Stimulated activated CD8-positive, alpha-beta memory T cell treated with anti-CD3 and anti-CD28 coated beads, Interleukin-7, amount 100 ng/mL, for 24 hours (primary cell): ENCODE measurements at regions not wholly inside any gene's neighbourhood (a gene's known extent, or its start where the extent isn't known, plus 50 kb on each side); places are given as distances from the start of the nearest gene placed in this dataset.
"Not testable (repeated sequence)": the region's sequence is repeated elsewhere in the genome, so short reads cannot be mapped to it uniquely, and the experiment has no call there.

Experiments
- DNase-seq: peaks from one replicate; pipeline ENCODE4 v3.0.0-alpha.2; 2020; ENCODE audit warnings: low read depth

DNA sequence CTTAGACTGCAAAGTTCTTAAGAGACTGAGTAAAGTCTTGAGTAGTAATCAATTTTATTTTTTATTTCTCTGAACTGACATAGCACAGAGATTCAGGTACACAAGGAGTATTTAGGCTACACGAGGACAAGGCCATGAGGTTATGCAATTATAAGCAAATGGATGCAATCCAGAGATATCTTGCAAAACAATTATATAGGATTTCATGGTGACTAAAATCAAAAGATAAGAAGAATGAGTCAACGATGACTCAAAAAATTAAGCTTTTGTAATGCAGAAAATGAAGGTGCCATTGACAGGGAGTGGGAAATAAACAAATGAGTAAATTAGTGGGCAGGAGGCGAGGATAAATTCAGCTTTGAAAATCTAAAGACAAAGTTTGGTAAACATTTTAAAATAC, 66.7 kb upstream of the MYO3A start:
- DNase-seq: no peak

GRCh38 chr10:25869067-25869591, 64.9 kb upstream of the MYO3A start:
- DNase-seq: no peak

DNA sequence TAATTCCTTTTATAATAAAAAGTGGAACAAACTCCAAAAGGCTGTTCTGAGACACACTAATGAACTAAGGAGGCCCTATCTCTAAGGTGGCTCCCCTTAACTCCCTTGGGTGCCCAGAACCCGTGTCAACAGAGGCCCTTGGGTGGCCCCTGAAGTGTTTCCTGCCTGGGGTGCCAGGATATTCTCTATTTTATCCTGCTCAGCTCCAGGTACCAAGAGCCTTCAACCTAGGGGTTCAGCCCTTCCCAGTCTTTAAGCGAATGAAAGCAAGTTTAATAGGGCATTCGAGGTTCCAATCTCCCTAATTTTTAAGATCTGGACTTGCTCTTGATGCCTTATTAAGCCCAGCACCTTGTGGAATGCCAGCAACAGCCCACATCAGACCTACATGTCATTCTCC, 64.4 kb upstream of the MYO3A start:
- no peak for DNase-seq

DNA sequence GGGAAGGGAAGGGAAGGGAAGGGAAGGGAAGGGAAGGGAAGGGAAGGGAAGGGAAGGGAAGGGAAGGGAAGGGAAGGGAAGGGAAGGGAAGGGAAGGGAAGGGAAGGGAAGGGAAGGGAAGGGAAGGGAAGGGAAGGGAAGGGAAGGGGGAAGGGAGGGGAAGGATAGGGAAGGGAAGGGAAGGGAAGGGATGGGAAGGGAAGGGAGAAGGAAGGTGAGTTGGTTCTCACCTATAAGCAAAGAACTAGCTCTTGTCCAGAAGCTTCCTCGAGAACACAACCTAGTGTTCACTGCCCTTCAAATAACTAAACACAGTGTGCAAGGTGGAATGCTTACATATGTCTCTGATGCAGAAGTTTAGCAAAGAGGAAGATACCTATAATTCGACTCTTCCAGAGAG, 59.6 kb upstream of the MYO3A start:
- DNase-seq: not testable (repeated sequence)

- DNase-seq: peak; percentile 47
These were observed 58.4 kb upstream of the MYO3A start for GRCh38 chr10:25875556-25876165.

DNA sequence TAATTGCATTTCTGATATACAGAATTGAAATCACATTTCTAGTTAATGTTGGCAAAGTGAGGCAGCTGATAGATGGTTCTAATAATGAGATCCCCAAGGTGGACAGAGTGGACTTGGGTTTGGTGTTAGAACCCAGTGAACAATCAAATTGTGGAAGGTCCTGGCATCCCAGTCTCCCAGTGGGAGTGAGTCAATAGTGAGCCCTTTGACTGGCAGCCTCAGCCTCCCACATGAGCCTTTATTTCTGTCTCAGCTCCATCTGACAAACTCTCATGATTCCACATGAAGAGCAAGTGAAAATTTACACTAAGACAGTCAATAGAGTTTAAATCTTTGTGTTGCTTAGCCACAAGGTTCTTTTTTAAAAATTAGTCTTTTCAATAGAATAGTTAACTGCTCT, 56.7 kb upstream of the MYO3A start:
- no peak for DNase-seq
